ENCODE measurements at regions not wholly inside any gene's neighbourhood (a gene's known extent, or its start where the extent isn't known, plus 50 kb on each side); places are given as distances from the start of the nearest gene placed in this dataset.

GRCh38 chr11:92829671-92830070 lies 139.8 kb upstream of the MTNR1B start:
- Mint-ChIP-seq H3K9me3 (ENCODE audit: low read depth) (no peaks in the 10 kb centered on the region), H3K4me3 (ENCODE audit: low read depth) (no peak overlapping the region), H3K27me3 (no peaks in the 10 kb centered on the region), H3K27ac (no peak overlapping the region), H3K36me3 (ENCODE audit: insufficient read depth) (no peaks in the 10 kb centered on the region), H3K4me1 (ENCODE audit: low read depth) (peaks cover 24% of the 10 kb centered on the region)
- no peak for TF ChIP-seq CTCF (IDR thresholded peaks at IDR 0.05; ENCODE audit: unreplicated experiment)
- DNase-seq (ENCODE audit: low spot score, unreplicated experiment): no peak

GRCh38 chr11:92830377-92831155 lies 138.9 kb upstream of the MTNR1B start:
- H3K27ac Mint-ChIP-seq: peak overlapping the region; percentile 54
- peaks cover 24% of the 10 kb centered on the region for H3K4me1 Mint-ChIP-seq (ENCODE audit: low read depth)
- H3K27me3 Mint-ChIP-seq: no peaks in the 10 kb centered on the region
- no peaks in the 10 kb centered on the region for H3K36me3 Mint-ChIP-seq (ENCODE audit: insufficient read depth)
- no peak for TF ChIP-seq CTCF (IDR thresholded peaks at IDR 0.05; ENCODE audit: unreplicated experiment)
- DNase-seq (ENCODE audit: low spot score, unreplicated experiment): no peak
- H3K9me3 Mint-ChIP-seq (ENCODE audit: low read depth): no peaks in the 10 kb centered on the region
- H3K4me3 Mint-ChIP-seq (ENCODE audit: low read depth): no peak overlapping the region

GRCh38 chr11:92834296-92835020 lies 135.0 kb upstream of the MTNR1B start:
- Mint-ChIP-seq H3K9me3 (ENCODE audit: low read depth) (no peaks in the 10 kb centered on the region), H3K27ac (no peak overlapping the region)

GRCh38 chr11:92837595-92837994 lies 131.9 kb upstream of the MTNR1B start:
- Mint-ChIP-seq H3K4me1 (ENCODE audit: low read depth) (peaks cover 7% of the 10 kb centered on the region), H3K4me3 (ENCODE audit: low read depth) (no peak overlapping the region), H3K27ac (no peak overlapping the region), H3K36me3 (ENCODE audit: insufficient read depth) (no peaks in the 10 kb centered on the region), H3K9me3 (ENCODE audit: low read depth) (no peaks in the 10 kb centered on the region), H3K27me3 (no peaks in the 10 kb centered on the region)
- TF ChIP-seq CTCF (IDR thresholded peaks at IDR 0.05; ENCODE audit: unreplicated experiment): no peak
- DNase-seq (ENCODE audit: low spot score, unreplicated experiment): no peak

More at GRCh38 chr11:92834296-92835020, 135.0 kb upstream of the MTNR1B start:
- Mint-ChIP-seq H3K36me3 (ENCODE audit: insufficient read depth) (no peaks in the 10 kb centered on the region), H3K4me3 (ENCODE audit: low read depth) (no peak overlapping the region), H3K4me1 (ENCODE audit: low read depth) (peaks cover 15% of the 10 kb centered on the region), H3K27me3 (no peaks in the 10 kb centered on the region)
- TF ChIP-seq CTCF (IDR thresholded peaks at IDR 0.05; ENCODE audit: unreplicated experiment): no peak
- no peak for DNase-seq (ENCODE audit: low spot score, unreplicated experiment)

GRCh38 chr11:92838759-92839310 lies 130.6 kb upstream of the MTNR1B start:
- no peak overlapping the region for H3K4me3 Mint-ChIP-seq (ENCODE audit: low read depth)
- H3K27me3 Mint-ChIP-seq: no peaks in the 10 kb centered on the region
- no peaks in the 10 kb centered on the region for H3K9me3 Mint-ChIP-seq (ENCODE audit: low read depth)
- H3K4me1 Mint-ChIP-seq (ENCODE audit: low read depth): peaks cover 10% of the 10 kb centered on the region
- peak overlapping the region; percentile 9 for H3K27ac Mint-ChIP-seq
- H3K36me3 Mint-ChIP-seq (ENCODE audit: insufficient read depth): no peaks in the 10 kb centered on the region
- TF ChIP-seq CTCF (IDR thresholded peaks at IDR 0.05; ENCODE audit: unreplicated experiment): no peak
- DNase-seq (ENCODE audit: low spot score, unreplicated experiment): no peak

All from progenitor cell of endocrine pancreas (in vitro differentiated cells).